TTC549 (cell line): ENCODE measurements at regions not wholly inside any gene's neighbourhood (a gene's known extent, or its start where the extent isn't known, plus 50 kb on each side); places are given as distances from the start of the nearest gene placed in this dataset.
"Not testable (repeated sequence)": the region's sequence is repeated elsewhere in the genome, so short reads cannot be mapped to it uniquely, and the experiment has no call there.

Experiments
- FAIRE-seq: peaks from 2 replicates; lab custom pipeline; 2012; peaks lifted over from hg19 to GRCh38; lab: Jason Lieb, UNC

- no peak for FAIRE-seq
These were observed 745.2 kb downstream of the PCDH17 start for GRCh38 chr13:58376775-58377174.

GRCh38 chr13:58379221-58379620, 747.7 kb downstream of the PCDH17 start:
- FAIRE-seq: no peak

- FAIRE-seq: not testable (repeated sequence)
These were observed 753.8 kb downstream of the PCDH17 start for GRCh38 chr13:58385336-58385735.

GRCh38 chr13:58397596-58398387, 766.2 kb downstream of the PCDH17 start:
- FAIRE-seq: no peak

- no peak for FAIRE-seq
These were observed 767.7 kb downstream of the PCDH17 start for GRCh38 chr13:58399263-58399662.

GRCh38 chr13:58406545-58406944, 775.0 kb downstream of the PCDH17 start:
- FAIRE-seq: no peak

GRCh38 chr13:58429917-58430316, 798.4 kb downstream of the PCDH17 start:
- FAIRE-seq: no peak

- FAIRE-seq: no peak
These were observed 803.4 kb downstream of the PCDH17 start for GRCh38 chr13:58434943-58435342.

- FAIRE-seq: no peak
These were observed 805.9 kb downstream of the PCDH17 start for GRCh38 chr13:58437427-58437826.

GRCh38 chr13:58446979-58447378, 815.4 kb downstream of the PCDH17 start:
- no peak for FAIRE-seq

- FAIRE-seq: no peak
These were observed 820.6 kb downstream of the PCDH17 start for GRCh38 chr13:58452123-58452623.

GRCh38 chr13:58455094-58455493, 823.5 kb downstream of the PCDH17 start:
- no peak for FAIRE-seq

GRCh38 chr13:58461217-58461616, 829.7 kb downstream of the PCDH17 start:
- no peak for FAIRE-seq

GRCh38 chr13:58463841-58464240, 832.3 kb downstream of the PCDH17 start:
- FAIRE-seq: no peak

- FAIRE-seq: no peak
These were observed 835.6 kb downstream of the PCDH17 start for GRCh38 chr13:58467176-58467575.

GRCh38 chr13:58472483-58472882, 840.9 kb downstream of the PCDH17 start:
- no peak for FAIRE-seq

- no peak for FAIRE-seq
These were observed 843.0 kb downstream of the PCDH17 start for GRCh38 chr13:58474581-58474980.

GRCh38 chr13:58476206-58476918, 844.8 kb downstream of the PCDH17 start:
- no peak for FAIRE-seq

- no peak for FAIRE-seq
These were observed 847.3 kb downstream of the PCDH17 start for GRCh38 chr13:58478858-58479257.

GRCh38 chr13:58480061-58480460, 848.5 kb downstream of the PCDH17 start:
- FAIRE-seq: no peak

- FAIRE-seq: no peak
These were observed 856.7 kb downstream of the PCDH17 start for GRCh38 chr13:58488251-58488650.

- no peak for FAIRE-seq
These were observed 864.1 kb downstream of the PCDH17 start for GRCh38 chr13:58495668-58496067.

GRCh38 chr13:58500938-58501337, 869.4 kb downstream of the PCDH17 start:
- no peak for FAIRE-seq
